Stimulated activated effector memory CD8-positive, alpha-beta T cell treated with anti-CD3 and anti-CD28 coated beads, Interleukin-12 subunit alpha, Interleukin-12 subunit beta, amount 100 ng/mL, for 72 hours (primary cell): ENCODE measurements at regions not wholly inside any gene's neighbourhood (a gene's known extent, or its start where the extent isn't known, plus 50 kb on each side); places are given as distances from the start of the nearest gene placed in this dataset.
"Not testable (repeated sequence)": the region's sequence is repeated elsewhere in the genome, so short reads cannot be mapped to it uniquely, and the experiment has no call there.

Source experiments
- ATAC-seq: fragments of 150-1000 bp; cut with Tn5 transposase; 2 replicates; pipeline ENCODE4 v1.10.0; 2021
- DNase-seq, 2 donors: peaks; one replicate each; pipeline ENCODE4 v3.0.0; 2021 to 2022; ENCODE audit warnings: low spot score in 2 of 2
- H3K27ac Mint-ChIP-seq: one replicate; pipeline ENCODE4 v1.8.0; 2022; ENCODE audit warnings: mild to moderate bottlenecking, mixed read lengths
- H3K36me3 Mint-ChIP-seq: one replicate; pipeline ENCODE4 v1.8.0; 2022; ENCODE audit warnings: mild to moderate bottlenecking, mixed read lengths
- H3K4me1 Mint-ChIP-seq: one replicate; pipeline ENCODE4 v1.8.0; 2022; ENCODE audit warnings: mixed read lengths
- H3K4me3 Mint-ChIP-seq: one replicate; pipeline ENCODE4 v1.8.0; 2022; ENCODE audit warnings: mild to moderate bottlenecking, mixed read lengths
- H3K9me3 Mint-ChIP-seq: one replicate; pipeline ENCODE4 v1.8.0; 2022; ENCODE audit warnings: mixed read lengths

GRCh38 chr5:100641833-100642232 is 106.7 kb downstream of the FAM174A start:
- no peaks in the 10 kb centered on the region for H3K4me1 Mint-ChIP-seq
- H3K27ac Mint-ChIP-seq = no peak overlapping the region
- H3K4me3 Mint-ChIP-seq = no peak overlapping the region
- DNase-seq = no peak
- no peaks in the 10 kb centered on the region for H3K36me3 Mint-ChIP-seq
- H3K9me3 Mint-ChIP-seq = no peaks in the 10 kb centered on the region
- ATAC-seq = no peak

GRCh38 chr5:100643473-100643872 is 108.3 kb downstream of the FAM174A start:
- no peaks in the 10 kb centered on the region for H3K4me1 Mint-ChIP-seq
- no peak overlapping the region for H3K27ac Mint-ChIP-seq
- no peaks in the 10 kb centered on the region for H3K9me3 Mint-ChIP-seq
- H3K36me3 Mint-ChIP-seq = no peaks in the 10 kb centered on the region
- DNase-seq = no peak
- no peak overlapping the region for H3K4me3 Mint-ChIP-seq
- no peak for ATAC-seq

GRCh38 chr5:100644185-100644584 is 109.0 kb downstream of the FAM174A start:
- DNase-seq (no peak), ATAC-seq (no peak)
- Mint-ChIP-seq H3K9me3 (no peaks in the 10 kb centered on the region), H3K27ac (no peak overlapping the region), H3K4me1 (no peaks in the 10 kb centered on the region), H3K4me3 (no peak overlapping the region), H3K36me3 (no peaks in the 10 kb centered on the region)

GRCh38 chr5:100644776-100645175 is 109.6 kb downstream of the FAM174A start:
- Mint-ChIP-seq H3K36me3 (no peaks in the 10 kb centered on the region), H3K27ac (no peak overlapping the region), H3K4me1 (no peaks in the 10 kb centered on the region), H3K9me3 (no peaks in the 10 kb centered on the region), H3K4me3 (no peak overlapping the region)
- ATAC-seq (no peak), DNase-seq (no peak)

- H3K36me3 Mint-ChIP-seq = no peaks in the 10 kb centered on the region
- no peak for ATAC-seq
- H3K4me1 Mint-ChIP-seq = no peaks in the 10 kb centered on the region
- no peak overlapping the region for H3K27ac Mint-ChIP-seq
- no peak overlapping the region for H3K4me3 Mint-ChIP-seq
- no peak for DNase-seq
- H3K9me3 Mint-ChIP-seq = no peaks in the 10 kb centered on the region
Measured at GRCh38 chr5:100646011-100646410, 110.8 kb downstream of the FAM174A start.

- no peak for ATAC-seq
- Mint-ChIP-seq H3K9me3 (no peaks in the 10 kb centered on the region), H3K4me3 (no peak overlapping the region), H3K4me1 (no peaks in the 10 kb centered on the region), H3K27ac (no peak overlapping the region), H3K36me3 (no peaks in the 10 kb centered on the region)
- DNase-seq = no peak
Measured at GRCh38 chr5:100646691-100647090, 111.5 kb downstream of the FAM174A start.

GRCh38 chr5:100647461-100648230 is 112.5 kb downstream of the FAM174A start:
- H3K9me3 Mint-ChIP-seq = no peaks in the 10 kb centered on the region
- H3K27ac Mint-ChIP-seq = no peak overlapping the region
- ATAC-seq (peak; percentile 57), DNase-seq (no peak)
- no peaks in the 10 kb centered on the region for H3K4me1 Mint-ChIP-seq
- H3K4me3 Mint-ChIP-seq = no peak overlapping the region
- H3K36me3 Mint-ChIP-seq = no peaks in the 10 kb centered on the region

GRCh38 chr5:100654895-100655294 is 119.7 kb downstream of the FAM174A start:
- ATAC-seq (no peak), DNase-seq (no peak)
- Mint-ChIP-seq H3K4me3 (no peak overlapping the region), H3K36me3 (no peaks in the 10 kb centered on the region), H3K27ac (no peak overlapping the region), H3K4me1 (no peaks in the 10 kb centered on the region), H3K9me3 (no peaks in the 10 kb centered on the region)

GRCh38 chr5:100656771-100657170 is 121.6 kb downstream of the FAM174A start:
- not testable (repeated sequence) for DNase-seq, H3K36me3 Mint-ChIP-seq, H3K9me3 Mint-ChIP-seq, H3K4me1 Mint-ChIP-seq, H3K27ac Mint-ChIP-seq, ATAC-seq, H3K4me3 Mint-ChIP-seq

GRCh38 chr5:100659080-100659795 is 124.1 kb downstream of the FAM174A start:
- DNase-seq (no peak), ATAC-seq (no peak)
- H3K4me1 Mint-ChIP-seq = no peaks in the 10 kb centered on the region
- no peaks in the 10 kb centered on the region for H3K9me3 Mint-ChIP-seq
- no peak overlapping the region for H3K27ac Mint-ChIP-seq
- no peak overlapping the region for H3K4me3 Mint-ChIP-seq
- H3K36me3 Mint-ChIP-seq = no peaks in the 10 kb centered on the region

GRCh38 chr5:100664140-100664539 is 129.0 kb downstream of the FAM174A start:
- no peaks in the 10 kb centered on the region for H3K36me3 Mint-ChIP-seq
- DNase-seq (no peak), ATAC-seq (no peak)
- H3K4me3 Mint-ChIP-seq = no peak overlapping the region
- no peak overlapping the region for H3K27ac Mint-ChIP-seq
- H3K4me1 Mint-ChIP-seq = peaks cover 16% of the 10 kb centered on the region
- H3K9me3 Mint-ChIP-seq = no peaks in the 10 kb centered on the region

- peaks cover 16% of the 10 kb centered on the region for H3K4me1 Mint-ChIP-seq
- DNase-seq = no peak
- peak; percentile 90 for ATAC-seq
- H3K36me3 Mint-ChIP-seq = no peaks in the 10 kb centered on the region
- peak overlapping the region; percentile 32 for H3K27ac Mint-ChIP-seq
- H3K4me3 Mint-ChIP-seq = no peak overlapping the region
- no peaks in the 10 kb centered on the region for H3K9me3 Mint-ChIP-seq
Measured at GRCh38 chr5:100667161-100667630, 132.0 kb downstream of the FAM174A start.

- H3K9me3 Mint-ChIP-seq = no peaks in the 10 kb centered on the region
- no peaks in the 10 kb centered on the region for H3K36me3 Mint-ChIP-seq
- no peak overlapping the region for H3K4me3 Mint-ChIP-seq
- H3K27ac Mint-ChIP-seq = no peak overlapping the region
- DNase-seq = no peak
- no peak for ATAC-seq
- H3K4me1 Mint-ChIP-seq = peaks cover 16% of the 10 kb centered on the region
Measured at GRCh38 chr5:100668511-100668910, 133.3 kb downstream of the FAM174A start.

- DNase-seq (no peak), ATAC-seq (no peak)
- H3K4me3 Mint-ChIP-seq = no peak overlapping the region
- no peak overlapping the region for H3K27ac Mint-ChIP-seq
- no peaks in the 10 kb centered on the region for H3K4me1 Mint-ChIP-seq
- H3K9me3 Mint-ChIP-seq = peaks cover 8% of the 10 kb centered on the region
- no peaks in the 10 kb centered on the region for H3K36me3 Mint-ChIP-seq
Measured at GRCh38 chr5:100676817-100677631, 141.8 kb downstream of the FAM174A start.

- ATAC-seq (no peak), DNase-seq (no peak)
- Mint-ChIP-seq H3K4me1 (no peaks in the 10 kb centered on the region), H3K9me3 (peaks cover 20% of the 10 kb centered on the region), H3K36me3 (no peaks in the 10 kb centered on the region), H3K4me3 (no peak overlapping the region), H3K27ac (no peak overlapping the region)
Measured at GRCh38 chr5:100682625-100683024, 147.5 kb downstream of the FAM174A start.
